NT2/D1 (cell line): ENCODE measurements at regions not wholly inside any gene's neighbourhood (a gene's known extent, or its start where the extent isn't known, plus 50 kb on each side); places are given as distances from the start of the nearest gene placed in this dataset.

Source experiments
- SUZ12 ChIP-seq: IDR thresholded peaks from 2 replicates; pipeline ENCODE4 v1.6.1; 2011; ENCODE audit not compliant: insufficient read length, insufficient read depth; ENCODE audit errors: extremely low read depth
- YY1 ChIP-seq: IDR thresholded peaks from 2 replicates; pipeline ENCODE4 v1.6.1; 2011; ENCODE audit not compliant: insufficient read length, insufficient read depth
- ZNF274 ChIP-seq: IDR thresholded peaks from 2 replicates; pipeline ENCODE4 v1.6.1; 2011; ENCODE audit warnings: mild to moderate bottlenecking, low read depth, low read length

GRCh38 chr3:22506871-22507270 lies 696.3 kb upstream of the UBE2E2 start:
- TF ChIP-seq SUZ12 (no peak), YY1 (no peak), ZNF274 (no peak)
